ENCODE measurements at regions not wholly inside any gene's neighbourhood (a gene's known extent, or its start where the extent isn't known, plus 50 kb on each side); places are given as distances from the start of the nearest gene placed in this dataset.

GRCh38 chr5:125538469-125538868, 792.0 kb upstream of the ZNF608 start:
- no peak for DNase-seq
- no peaks in the 10 kb centered on the region for H3K27me3 Mint-ChIP-seq (ENCODE audit: insufficient read depth)
- TF ChIP-seq, protein P1, sequence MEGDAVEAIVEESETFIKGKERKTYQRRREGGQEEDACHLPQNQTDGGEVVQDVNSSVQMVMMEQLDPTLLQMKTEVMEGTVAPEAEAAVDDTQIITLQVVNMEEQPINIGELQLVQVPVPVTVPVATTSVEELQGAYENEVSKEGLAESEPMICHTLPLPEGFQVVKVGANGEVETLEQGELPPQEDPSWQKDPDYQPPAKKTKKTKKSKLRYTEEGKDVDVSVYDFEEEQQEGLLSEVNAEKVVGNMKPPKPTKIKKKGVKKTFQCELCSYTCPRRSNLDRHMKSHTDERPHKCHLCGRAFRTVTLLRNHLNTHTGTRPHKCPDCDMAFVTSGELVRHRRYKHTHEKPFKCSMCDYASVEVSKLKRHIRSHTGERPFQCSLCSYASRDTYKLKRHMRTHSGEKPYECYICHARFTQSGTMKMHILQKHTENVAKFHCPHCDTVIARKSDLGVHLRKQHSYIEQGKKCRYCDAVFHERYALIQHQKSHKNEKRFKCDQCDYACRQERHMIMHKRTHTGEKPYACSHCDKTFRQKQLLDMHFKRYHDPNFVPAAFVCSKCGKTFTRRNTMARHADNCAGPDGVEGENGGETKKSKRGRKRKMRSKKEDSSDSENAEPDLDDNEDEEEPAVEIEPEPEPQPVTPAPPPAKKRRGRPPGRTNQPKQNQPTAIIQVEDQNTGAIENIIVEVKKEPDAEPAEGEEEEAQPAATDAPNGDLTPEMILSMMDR (IDR thresholded peaks at IDR 0.05), result no peak
- peaks cover 30% of the 10 kb centered on the region for H3K9me3 Mint-ChIP-seq
- H3K27ac Mint-ChIP-seq, result no peak overlapping the region
- no peak overlapping the region for H3K4me3 Mint-ChIP-seq
- no peaks in the 10 kb centered on the region for H3K4me1 Mint-ChIP-seq (ENCODE audit: low read depth)
- H3K36me3 Mint-ChIP-seq (ENCODE audit: low read depth), result no peaks in the 10 kb centered on the region

DNA sequence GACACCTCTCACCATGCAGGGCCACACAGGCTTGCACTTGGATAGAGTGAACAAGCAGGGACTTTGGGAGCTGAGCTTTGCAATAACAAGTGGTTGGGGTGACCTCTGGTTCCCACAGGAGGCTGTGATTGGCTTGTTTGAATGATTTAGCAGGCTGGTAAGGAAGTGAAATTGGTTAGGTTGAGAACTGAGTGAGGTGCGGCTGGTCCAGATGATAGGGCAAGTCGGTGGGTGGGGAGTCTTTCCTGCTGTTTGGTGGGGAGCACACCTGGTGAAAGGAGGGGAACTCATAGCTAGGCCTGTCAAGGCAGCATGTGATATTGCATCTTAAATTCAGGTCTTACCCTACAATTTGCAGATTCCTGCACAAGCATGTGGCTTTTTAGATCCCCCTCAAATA, 794.6 kb upstream of the ZNF608 start:
- Mint-ChIP-seq H3K27ac (no peak overlapping the region), H3K36me3 (ENCODE audit: low read depth) (no peaks in the 10 kb centered on the region), H3K4me1 (ENCODE audit: low read depth) (no peaks in the 10 kb centered on the region), H3K4me3 (no peak overlapping the region), H3K9me3 (peaks cover 22% of the 10 kb centered on the region), H3K27me3 (ENCODE audit: insufficient read depth) (no peaks in the 10 kb centered on the region)
- DNase-seq, result no peak
- TF ChIP-seq, protein P1 (IDR thresholded peaks at IDR 0.05), result no peak

GRCh38 chr5:125549322-125549911, 803.0 kb upstream of the ZNF608 start:
- Mint-ChIP-seq H3K4me1 (ENCODE audit: low read depth) (no peaks in the 10 kb centered on the region), H3K4me3 (no peak overlapping the region), H3K9me3 (peaks cover 10% of the 10 kb centered on the region), H3K36me3 (ENCODE audit: low read depth) (no peaks in the 10 kb centered on the region), H3K27ac (no peak overlapping the region), H3K27me3 (ENCODE audit: insufficient read depth) (no peaks in the 10 kb centered on the region)
- no peak for DNase-seq
- TF ChIP-seq, protein P1 (IDR thresholded peaks at IDR 0.05), result no peak

- Mint-ChIP-seq H3K9me3 (peaks cover 10% of the 10 kb centered on the region; the same call in 1 of the 2 replicates), H3K36me3 (ENCODE audit: low read depth) (no peaks in the 10 kb centered on the region), H3K27ac (no peak overlapping the region), H3K4me3 (no peak overlapping the region), H3K27me3 (ENCODE audit: insufficient read depth) (no peaks in the 10 kb centered on the region), H3K4me1 (ENCODE audit: low read depth) (no peaks in the 10 kb centered on the region)
- TF ChIP-seq, protein P1 (IDR thresholded peaks at IDR 0.05), result no peak
- DNase-seq, result no peak
Measured at GRCh38 chr5:125550274-125550673, 803.8 kb upstream of the ZNF608 start.

DNA sequence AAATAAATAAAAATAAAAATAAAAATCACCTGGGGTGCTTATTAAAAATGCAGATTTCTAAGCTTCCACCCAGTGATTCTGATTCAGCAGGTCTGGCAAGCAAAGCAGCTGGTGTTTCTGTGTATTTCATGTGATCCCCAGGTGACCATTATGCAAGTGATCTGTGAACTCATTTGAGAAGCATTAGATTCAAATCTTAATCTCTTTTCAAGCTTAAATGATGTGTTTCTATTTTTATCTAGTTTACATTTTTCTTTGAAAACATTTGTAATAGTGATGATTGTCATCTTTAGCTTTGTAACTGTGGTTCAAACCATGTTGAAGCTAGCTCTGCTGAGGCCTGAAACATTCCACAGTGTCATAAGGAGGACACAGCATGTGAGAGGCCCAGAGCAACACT, 804.8 kb upstream of the ZNF608 start:
- no peak overlapping the region for H3K4me3 Mint-ChIP-seq
- H3K4me1 Mint-ChIP-seq (ENCODE audit: low read depth), result no peaks in the 10 kb centered on the region
- no peak for DNase-seq
- no peaks in the 10 kb centered on the region for H3K36me3 Mint-ChIP-seq (ENCODE audit: low read depth)
- no peak overlapping the region for H3K27ac Mint-ChIP-seq
- peaks cover 10% of the 10 kb centered on the region; the same call in 1 of the 2 replicates for H3K9me3 Mint-ChIP-seq
- TF ChIP-seq, protein P1 (IDR thresholded peaks at IDR 0.05), result no peak
- no peaks in the 10 kb centered on the region for H3K27me3 Mint-ChIP-seq (ENCODE audit: insufficient read depth)

GRCh38 chr5:125551797-125552196, 805.4 kb upstream of the ZNF608 start:
- Mint-ChIP-seq H3K27ac (no peak overlapping the region), H3K36me3 (ENCODE audit: low read depth) (no peaks in the 10 kb centered on the region), H3K4me1 (ENCODE audit: low read depth) (no peaks in the 10 kb centered on the region), H3K27me3 (ENCODE audit: insufficient read depth) (no peaks in the 10 kb centered on the region), H3K4me3 (no peak overlapping the region), H3K9me3 (peaks cover 10% of the 10 kb centered on the region; the same call in 1 of the 2 replicates)
- DNase-seq, result no peak
- TF ChIP-seq, protein P1 (IDR thresholded peaks at IDR 0.05), result no peak

Measured in HFFc6 (cell line).